ENCODE measurements at regions not wholly inside any gene's neighbourhood (a gene's known extent, or its start where the extent isn't known, plus 50 kb on each side); places are given as distances from the start of the nearest gene placed in this dataset.
"Not testable (repeated sequence)": the region's sequence is repeated elsewhere in the genome, so short reads cannot be mapped to it uniquely, and the experiment has no call there.

DNA sequence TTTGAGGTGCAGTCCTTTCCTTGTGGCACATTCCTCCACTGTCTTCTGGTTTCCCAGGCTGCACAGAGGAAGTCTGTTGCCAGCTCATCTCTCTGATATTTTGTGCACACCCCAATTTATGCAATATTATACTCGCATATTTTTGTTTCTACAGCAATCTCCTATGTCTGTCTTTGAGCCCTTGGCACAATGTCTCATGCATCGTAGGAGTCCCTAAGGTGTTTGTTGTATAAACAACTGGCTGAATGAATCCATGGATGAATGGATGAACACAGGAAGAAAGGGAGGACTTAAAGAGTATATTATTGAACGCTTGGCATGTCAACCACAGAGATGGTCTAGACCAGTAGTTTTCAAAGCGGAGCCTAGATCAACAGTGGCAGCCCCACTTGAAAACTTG is 2907.0 kb downstream of the RPIA start:
- TF ChIP-seq, protein P1, sequence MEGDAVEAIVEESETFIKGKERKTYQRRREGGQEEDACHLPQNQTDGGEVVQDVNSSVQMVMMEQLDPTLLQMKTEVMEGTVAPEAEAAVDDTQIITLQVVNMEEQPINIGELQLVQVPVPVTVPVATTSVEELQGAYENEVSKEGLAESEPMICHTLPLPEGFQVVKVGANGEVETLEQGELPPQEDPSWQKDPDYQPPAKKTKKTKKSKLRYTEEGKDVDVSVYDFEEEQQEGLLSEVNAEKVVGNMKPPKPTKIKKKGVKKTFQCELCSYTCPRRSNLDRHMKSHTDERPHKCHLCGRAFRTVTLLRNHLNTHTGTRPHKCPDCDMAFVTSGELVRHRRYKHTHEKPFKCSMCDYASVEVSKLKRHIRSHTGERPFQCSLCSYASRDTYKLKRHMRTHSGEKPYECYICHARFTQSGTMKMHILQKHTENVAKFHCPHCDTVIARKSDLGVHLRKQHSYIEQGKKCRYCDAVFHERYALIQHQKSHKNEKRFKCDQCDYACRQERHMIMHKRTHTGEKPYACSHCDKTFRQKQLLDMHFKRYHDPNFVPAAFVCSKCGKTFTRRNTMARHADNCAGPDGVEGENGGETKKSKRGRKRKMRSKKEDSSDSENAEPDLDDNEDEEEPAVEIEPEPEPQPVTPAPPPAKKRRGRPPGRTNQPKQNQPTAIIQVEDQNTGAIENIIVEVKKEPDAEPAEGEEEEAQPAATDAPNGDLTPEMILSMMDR (IDR thresholded peaks at IDR 0.05): not testable (repeated sequence)
- not testable (repeated sequence) for TF ChIP-seq POLR2A (IDR thresholded peaks at IDR 0.05)

Measured in esophagus squamous epithelium (tissue), 4 donors.